ENCODE measurements at regions not wholly inside any gene's neighbourhood (a gene's known extent, or its start where the extent isn't known, plus 50 kb on each side); places are given as distances from the start of the nearest gene placed in this dataset.
"Not testable (repeated sequence)": the region's sequence is repeated elsewhere in the genome, so short reads cannot be mapped to it uniquely, and the experiment has no call there.

DNA sequence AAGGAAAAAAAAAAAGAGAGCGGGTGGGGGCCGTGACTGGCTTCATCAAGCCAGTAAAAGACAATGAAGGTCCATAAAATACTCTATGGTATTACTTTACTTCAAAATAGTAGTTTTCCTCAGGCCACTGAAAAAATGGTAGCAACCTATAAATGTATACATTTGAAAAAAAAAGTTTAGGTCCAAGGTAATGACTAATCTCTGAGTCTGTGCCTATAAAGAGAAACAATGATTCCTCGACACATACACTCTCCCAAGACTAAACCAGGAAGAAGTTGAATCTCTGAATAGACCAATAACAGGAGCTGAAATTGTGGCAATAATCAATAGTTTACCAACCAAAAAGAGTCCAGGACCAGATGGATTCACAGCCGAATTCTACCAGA is 84.5 kb upstream of the SIRPG start:
- DNase-seq, result not testable (repeated sequence)

DNA sequence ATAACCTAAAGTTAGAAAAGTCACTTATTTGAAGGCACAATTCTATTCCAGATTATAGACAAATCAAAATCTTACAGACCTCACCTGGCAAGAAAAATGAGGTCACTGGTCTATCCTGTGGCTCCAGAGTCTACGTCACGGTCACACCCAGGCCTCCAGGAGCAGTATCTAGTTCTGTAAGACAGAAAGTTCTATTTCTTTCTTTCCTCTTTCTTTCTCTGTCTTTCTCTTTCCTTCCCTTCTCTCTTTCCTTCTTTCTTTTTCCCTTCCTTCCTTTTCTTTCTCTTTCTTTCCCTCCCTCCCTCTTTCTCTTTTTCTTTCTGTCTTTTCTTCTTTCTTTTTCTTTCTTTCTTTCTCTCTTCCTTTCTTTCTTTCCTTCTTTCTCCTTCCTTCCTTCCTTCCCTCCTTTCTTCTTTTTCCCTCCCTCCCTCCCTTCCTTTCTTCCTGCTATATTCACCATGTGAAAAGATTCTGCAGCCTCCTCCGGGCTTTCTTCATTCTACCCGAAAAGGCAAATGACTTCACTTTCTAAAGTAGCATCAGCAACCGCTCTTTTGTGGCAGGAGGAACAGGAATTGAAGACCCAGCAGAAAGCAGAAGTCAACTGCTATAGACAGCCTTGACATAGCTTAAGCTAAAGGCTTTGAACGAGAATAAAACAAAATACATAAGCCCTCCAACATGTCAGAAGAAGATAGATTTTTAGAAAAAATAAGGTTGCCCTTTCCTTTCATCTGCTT is 83.9 kb upstream of the SIRPG start:
- no peak for DNase-seq

DNA sequence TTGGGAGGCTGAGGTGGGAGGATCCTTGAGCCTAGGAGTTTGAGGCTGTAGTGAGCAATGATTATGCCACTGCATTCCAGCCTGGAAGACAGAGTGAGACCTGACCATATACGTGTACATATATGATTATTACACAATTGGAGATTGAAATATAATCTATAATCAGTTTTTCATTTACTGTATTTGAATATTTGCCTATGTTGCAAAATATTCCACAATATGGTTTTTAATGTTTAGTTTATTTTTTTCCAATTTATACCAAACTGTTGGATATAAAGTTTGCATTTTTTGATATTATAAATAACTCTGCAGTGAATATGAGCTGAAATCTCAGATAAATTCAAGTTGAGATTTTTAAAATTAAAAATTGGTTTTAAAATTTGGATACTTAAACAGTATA is 79.6 kb upstream of the SIRPG start:
- DNase-seq, result no peak

DNA sequence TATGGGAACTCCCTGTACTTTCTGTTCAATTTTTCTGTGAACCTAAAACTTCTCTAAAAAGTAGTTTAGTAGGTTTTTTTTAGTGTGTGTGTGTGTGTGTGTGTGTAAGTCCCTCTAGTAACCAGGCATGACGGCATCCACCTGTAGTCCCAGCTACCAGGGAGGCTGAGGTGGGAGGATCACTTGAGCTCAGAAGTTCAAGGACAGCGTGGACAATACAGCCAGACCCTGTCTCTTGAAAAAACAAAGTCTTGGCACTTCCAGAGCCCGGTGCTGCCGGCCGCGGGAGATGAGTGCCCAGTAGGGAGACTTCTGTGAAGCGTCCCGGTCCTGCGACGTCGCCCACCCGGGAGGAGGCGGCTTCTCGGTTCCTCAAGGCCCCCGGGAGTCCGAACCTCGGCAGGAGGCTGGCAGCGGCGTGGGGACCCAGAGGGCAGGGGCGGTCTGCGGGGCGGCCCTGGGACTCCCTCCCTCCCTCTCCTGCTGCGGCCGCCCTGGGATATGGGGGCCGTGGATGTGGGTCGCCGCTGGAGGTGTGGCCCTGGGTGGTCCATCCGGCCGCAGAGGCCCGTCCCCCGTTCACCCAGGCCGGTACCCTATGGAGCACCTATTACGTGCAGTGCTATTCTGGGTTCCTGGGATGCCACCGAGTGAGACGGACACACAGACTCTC is 78.0 kb upstream of the SIRPG start:
- DNase-seq, result no peak

DNA sequence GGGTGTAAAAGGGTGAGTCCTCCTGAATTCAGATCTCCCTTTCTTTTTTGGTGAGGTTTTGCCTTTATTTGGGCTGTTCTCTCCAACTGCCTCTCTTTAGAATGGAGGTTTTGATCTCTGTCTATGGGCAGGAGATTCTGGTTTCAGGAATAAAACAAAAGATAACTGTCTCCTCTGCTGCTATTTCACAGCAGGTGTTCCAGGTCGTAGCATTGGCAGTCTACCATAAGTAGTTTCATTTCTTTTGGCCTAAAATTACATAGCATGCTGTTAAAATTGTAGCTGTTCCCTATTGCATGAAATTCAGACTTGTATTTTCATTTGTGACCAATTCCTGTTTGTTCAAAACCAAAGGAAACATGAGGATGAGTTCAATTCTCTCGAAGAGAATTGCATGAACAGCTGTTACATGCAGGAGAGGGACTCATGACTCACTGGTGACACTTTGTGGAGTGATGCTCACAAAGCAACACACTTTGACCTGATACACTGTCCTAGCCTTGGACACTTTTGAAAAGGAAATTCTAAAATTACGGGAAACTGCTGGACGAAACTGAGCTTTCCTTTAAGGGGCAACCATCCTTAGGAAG is 76.8 kb upstream of the SIRPG start:
- no peak for DNase-seq

DNA sequence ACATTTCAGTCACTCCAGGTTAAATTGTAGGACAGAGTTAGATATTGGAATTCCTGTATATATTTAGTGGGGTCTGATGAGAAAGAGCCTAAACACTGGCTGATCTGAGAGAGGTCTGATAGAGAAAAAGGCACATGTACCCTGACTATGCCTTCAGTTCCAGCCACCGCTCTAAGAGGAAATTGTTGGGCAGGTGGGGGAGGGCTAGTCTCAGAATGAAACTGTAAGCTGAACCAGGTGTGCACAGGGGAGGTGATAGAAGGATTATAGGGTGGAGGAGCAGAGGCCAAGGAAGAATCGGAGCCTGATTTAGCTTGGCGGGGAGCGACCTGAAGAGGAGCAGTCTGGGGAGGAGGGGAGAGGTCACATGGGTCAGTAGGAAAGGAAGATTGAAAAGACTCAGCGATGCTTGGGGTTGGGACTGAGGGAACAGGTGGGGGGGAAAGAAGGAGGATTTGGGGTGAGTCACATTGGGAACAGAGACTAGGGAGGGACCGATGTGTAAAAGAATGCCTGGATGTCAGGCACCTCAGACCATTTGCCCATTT is 74.3 kb upstream of the SIRPG start:
- DNase-seq, result not testable (repeated sequence)

DNA sequence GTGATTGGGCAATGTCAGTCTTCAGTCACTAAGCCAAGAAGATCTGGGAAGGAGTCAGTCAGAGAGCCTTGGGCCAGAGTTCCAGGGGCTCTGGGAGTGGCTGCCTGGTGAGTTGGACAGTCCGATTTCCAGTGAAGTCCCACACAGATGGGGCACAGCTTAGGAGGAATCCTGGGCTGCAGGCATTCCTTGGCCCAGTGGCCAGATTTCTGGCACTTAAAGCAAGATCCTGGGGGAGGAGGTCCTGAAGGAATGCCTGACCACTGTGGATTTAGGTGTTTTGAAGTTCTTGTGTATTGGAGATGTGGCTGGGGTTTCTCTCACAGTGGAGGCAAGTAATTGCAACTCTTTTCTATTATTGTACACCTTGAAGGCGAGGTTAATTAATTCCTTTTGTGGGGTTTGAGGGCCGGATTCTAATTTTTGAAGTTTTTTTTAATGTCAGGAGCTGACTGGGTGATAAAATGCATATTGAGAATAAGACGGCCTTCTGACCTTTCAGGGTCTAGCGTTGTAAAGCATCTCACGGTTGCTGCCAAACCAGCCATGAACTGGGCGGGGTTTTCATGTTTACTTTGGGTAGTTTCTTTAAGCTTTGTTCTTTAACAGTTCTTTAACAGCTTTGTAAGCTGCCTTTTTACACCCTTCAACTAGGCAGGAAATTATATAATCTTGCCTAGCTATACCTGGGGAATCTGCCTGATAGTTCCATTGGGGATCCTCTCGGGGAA is 73.6 kb upstream of the SIRPG start:
- DNase-seq, result not testable (repeated sequence)

DNA sequence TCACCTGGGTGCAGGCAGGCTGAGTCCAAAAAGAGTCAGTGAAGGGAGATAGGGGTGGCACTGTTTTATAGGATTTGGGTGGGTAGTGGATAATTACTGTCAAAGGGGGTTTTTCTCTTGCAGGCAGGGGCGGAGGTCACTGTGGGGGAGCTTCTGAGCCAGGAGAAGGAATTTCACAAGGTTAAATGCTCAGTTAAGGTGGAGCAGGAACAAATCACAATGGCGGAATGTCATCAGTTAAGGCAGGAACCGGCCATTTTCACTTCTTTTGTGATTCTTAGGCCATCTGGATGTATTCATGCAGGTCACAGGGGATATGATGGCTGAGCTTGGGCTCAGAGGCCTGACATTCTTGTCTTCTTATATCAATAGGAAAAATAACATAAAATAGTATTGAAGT is 69.7 kb upstream of the SIRPG start:
- DNase-seq, result not testable (repeated sequence)

DNA sequence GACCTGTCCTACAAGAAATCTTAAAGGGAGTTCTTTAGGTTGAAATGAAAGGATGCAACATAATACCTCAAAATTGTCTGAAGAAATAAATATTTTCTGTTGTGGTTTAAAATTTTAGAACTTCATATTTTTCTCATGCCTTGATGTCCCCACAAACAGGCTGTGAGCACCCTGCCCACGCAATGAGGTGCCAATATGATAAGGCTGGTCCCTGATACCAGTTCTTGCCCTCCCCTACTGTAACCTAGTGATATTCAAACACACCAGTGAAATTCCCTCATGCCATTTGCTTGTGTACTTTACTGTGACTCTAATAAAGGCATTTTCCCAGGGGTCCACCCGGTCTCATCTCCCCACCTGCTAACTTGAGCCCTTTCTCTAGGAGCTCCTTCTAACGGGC is 67.3 kb upstream of the SIRPG start:
- DNase-seq, result no peak

DNA sequence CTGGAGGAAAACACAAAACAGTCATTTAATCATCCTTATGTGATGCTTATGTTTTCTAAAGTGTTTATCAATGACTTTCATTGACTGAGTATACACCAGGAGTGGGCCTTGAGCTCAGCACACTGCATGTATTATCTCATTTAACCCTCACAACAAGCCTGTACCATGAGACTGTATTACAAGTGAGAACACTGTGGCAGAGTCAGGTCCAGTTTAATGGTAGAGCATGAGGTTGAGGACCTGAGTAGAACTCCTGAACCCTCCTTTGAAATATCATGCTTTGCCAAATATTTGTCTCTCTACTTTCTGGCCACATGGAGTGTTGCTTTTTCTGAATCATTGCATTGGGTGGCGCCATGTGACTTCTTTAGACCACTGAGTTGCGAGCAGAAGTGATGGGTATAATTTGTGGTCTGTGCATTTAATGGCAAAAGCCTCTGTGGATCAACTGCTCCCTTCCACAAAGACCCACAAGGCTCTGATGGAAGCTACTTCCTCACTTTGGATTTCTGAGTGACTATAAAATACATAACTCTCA is 65.0 kb upstream of the SIRPG start:
- DNase-seq, result no peak

DNA sequence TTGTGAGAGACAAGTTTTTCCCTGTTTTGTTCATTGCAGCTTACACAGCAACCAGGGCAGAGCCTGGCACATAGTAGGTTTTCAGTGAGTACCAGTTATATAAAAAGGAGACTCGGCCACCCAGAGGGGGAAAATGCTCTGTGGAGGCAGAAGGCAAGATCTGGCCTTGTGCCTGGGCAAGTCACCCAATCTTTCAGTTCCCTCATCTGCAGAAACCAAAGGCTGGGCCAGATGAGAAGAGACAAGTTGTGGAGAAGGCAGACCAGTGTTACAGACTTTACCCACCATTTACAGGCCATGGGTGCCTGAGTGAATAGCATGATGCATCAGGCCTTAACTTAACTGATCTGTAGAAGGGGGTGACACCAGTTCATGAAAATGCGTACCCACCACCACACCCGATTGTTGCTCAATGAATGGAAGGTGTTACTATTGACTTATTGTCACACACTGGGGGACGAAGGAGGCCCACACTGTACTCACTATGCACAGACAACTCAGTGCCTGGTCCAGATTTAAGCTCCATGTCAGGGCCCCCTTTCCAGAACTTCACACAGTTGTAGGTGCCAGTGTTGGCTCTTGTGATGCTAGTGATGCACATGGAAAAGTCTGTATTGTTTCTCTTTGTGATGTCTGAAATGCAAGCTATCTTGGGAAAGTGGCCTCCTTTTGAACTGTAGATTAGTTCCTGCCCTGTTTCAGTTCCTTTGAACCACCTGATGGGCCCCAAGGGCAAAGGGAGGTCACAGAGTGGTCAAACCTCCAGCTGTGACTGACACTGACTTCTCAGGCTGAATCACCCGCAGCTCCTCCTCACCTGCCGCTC is 64.3 kb upstream of the SIRPG start:
- no peak for DNase-seq

DNA sequence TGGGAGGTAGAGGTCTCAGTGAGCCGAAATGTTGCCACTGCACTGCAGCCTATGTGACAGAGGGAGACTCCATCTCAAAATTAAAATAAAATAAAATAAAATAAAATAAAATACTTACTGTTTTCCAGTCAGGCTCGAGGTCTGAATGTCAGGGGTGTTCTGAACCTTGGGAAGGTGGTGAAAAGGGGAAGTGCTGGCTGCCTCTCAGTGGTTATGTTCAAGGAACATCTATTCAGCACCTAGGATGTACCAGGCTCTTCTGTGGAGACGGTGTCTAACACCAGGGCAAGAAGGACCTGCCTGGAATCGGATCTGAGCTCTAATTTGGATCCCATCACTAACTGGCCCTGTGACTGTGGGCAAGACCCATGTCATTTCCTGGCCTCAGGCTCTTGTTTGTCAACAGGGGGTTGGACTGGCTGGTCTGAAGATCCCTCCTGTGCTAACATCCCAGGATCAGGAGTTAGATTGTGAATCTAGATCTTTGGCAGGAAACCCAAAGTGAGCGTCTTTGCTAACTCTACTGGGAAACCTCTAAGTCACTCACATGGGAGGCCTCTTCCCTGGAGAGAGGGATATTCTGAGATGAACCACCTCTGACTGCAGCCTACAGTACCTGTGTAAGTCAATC is 63.4 kb upstream of the SIRPG start:
- no peak for DNase-seq

DNA sequence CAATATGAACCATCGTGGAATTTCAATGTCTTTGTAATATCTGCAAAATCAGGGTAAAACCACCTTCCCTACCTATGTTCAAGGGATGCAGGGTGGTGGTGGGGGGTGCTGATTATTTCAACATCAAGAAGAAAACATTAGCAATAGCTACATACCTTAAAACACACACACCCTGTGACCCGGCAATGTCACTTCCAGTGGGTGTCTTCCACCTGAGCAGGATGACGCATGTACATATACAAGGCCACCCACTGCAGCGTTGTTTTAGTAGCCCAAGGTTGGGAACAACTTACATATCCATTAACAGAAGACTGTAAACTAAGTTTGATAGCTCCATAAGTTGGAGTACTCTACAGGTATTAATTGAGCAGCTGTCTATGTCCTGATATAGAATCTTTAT is 62.6 kb upstream of the SIRPG start:
- DNase-seq, result no peak

DNA sequence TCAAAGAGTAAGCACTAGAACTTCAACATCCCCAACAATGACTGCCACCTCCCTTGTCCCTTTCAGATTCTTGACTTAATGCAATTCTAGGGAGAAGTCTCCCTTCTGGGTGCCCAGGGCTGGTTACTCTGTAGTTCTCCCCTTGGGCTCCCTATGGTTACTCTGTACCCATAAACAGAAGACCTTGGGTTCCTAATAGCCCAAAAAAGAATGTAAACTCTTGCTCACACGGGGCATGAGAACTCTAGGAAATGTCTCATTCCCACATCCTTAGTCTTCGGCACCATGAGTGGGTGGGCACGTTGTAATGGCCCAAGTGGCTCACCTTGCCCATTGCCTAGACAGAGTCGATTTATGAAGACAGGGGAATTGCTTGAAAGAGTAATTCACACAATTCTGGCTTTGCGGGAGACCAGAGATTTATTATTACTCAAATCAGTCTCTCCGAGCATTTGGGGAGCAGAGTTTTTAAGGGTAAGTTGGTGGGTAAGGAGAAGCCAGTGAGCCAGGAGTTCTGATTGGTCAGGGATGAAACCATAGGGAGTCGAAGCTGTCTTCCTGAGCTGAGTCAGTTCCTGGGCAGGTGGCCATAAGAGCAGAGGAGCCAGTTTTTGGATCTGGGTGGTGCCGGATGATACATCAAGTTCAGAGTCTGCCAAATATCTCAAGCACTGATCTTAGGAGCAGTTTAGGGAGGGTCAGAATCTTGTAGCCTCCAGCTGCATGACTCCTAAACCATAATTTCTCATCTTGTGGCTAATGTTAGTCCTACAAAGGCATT is 61.2 kb upstream of the SIRPG start:
- no peak for DNase-seq

DNA sequence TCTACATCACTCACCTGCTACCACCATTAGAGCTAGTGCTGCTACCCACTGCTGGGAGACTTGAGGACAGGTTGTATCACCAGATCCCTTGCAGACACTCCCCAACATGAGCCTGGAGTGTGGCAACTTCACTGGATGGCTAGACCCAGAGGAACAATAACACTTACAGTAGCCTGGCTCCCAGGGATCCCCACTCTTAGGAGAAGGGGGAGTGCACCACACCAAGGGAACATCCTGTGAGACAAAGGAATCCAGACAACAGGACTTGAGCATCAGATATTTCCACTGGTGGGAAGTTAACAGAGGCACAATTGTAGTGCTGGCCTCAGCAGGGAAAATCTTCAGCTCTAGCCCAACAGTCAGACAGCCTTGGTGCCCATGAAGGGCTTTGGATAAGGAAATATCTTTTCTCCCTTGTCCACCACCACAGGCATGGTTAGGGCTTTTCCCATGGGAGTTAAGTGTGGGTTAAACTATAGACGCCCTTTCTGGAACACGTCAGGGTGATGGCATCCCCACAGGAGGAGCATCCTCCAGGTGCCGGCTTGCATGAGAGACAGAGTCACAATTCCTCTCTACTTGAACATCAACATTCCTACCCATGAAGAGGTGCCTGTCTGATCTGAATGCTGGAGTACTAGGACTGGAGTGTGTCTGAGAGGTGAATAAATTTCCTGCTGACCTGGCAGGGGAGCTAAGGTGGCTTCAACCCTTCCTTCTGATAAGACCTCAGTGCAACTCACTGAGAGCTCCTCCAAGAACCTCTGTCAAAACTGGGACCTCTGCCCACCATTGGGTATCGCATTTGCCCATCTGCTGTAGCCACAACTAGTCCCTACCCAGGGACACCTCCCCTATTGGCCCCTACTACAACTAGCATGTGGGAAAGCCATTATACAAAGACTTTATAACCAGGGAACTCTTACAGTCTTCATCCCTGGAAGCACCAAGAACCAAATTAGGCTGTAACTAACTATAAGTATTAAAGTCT is 55.4 kb upstream of the SIRPG start:
- no peak for DNase-seq

DNA sequence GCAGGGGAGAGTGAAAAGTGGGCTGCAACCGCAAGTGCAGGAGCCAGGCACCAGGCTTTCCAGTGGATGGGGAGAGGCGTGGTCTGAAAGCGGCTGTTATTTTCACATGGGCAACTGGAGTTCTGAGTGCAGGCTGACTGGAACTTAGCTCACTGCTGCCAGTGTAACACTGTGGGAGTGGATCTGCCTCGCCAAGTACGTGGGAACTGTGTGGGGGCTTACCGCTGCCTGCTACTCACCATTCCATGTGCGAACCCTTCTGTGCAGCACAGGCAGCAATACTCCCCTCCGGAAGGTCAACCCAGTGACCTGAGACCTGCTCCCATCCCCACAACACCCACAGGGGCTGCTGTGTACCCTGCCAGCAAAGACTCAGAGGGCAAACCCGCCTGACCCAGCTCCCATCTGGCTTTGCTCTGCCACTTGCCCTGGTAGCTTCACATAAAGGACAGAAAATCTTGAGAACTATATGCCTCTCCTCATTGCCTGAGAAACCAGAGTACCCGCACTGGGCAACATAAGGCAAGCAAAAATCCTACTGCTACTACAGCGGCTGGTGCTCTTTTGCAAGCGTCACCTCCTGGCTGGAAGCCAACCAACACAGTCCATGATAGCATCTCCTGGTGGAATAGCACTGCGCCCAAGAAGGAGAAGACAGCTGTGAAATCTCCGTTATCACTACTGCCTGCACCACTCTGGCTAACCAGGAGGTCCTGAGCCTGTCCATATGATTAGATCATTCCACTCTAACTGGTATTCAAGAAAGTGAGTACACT is 54.4 kb upstream of the SIRPG start:
- DNase-seq, result no peak

DNA sequence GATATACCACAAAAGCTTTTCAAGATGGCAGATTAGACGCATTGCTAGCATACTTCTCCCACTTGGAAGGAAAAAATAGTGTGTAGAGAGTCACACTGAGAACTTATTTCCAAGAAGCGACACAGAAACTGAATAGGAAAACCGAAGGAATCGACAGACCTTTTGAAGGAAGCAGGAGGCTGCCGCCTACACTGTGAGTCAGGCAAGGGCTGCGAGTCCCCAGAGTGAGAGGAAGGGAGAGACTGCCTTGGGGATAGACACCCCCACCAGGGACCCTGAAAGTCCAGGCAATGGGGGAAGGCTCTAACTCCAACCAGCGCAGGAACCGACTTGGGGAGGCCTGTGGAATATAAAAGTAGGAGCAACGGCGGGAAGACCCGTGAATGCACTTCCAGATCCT is 53.7 kb upstream of the SIRPG start:
- no peak for DNase-seq

DNA sequence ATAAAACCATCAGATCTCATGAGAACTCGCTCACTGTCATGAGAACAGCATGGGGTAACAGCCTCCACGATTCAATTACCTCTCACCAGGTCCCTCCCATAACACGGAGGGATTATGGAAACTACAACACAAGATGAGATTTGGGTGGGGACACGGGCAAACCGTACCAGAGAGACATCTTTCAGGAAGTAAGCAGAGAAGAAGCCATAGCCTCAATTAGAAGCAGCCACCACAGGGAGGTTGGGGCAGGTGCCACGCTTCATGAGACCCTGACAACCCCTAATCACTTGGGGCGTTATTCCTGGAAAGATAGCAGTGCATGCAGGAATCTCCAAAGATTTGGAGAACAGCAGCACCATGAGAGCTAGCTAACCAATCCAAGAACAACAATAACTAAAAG is 52.9 kb upstream of the SIRPG start:
- no peak for DNase-seq

All from activated gamma-delta T cell (primary cell).